Islet of Langerhans (tissue), 1 donor: ENCODE measurements at regions not wholly inside any gene's neighbourhood (a gene's known extent, or its start where the extent isn't known, plus 50 kb on each side); places are given as distances from the start of the nearest gene placed in this dataset.
"Not testable (repeated sequence)": the region's sequence is repeated elsewhere in the genome, so short reads cannot be mapped to it uniquely, and the experiment has no call there.

ENCODE experiments used
- FAIRE-seq: peaks from one replicate; lab custom pipeline; 2011; peaks lifted over from hg19 to GRCh38; lab: Jason Lieb, UNC

DNA sequence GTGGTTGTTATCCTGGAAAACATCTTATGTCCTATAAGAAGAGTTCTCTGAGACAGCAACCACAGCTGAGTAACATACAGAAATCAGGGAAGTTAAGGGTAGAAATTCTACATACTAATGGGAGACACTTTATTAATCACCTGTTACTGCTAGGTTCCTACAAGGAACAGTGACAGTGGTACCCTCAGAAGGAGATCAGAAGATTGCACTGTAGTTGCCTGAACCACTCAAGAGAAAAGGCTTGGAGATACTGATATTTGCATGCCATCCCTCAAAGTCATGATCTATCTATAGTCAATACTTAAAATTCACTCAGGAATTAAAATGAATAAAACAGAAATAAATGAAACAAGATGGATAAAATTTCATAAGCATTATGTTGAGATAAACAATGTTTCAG is 136.0 kb downstream of the LMLN start:
- FAIRE-seq: no peak

DNA sequence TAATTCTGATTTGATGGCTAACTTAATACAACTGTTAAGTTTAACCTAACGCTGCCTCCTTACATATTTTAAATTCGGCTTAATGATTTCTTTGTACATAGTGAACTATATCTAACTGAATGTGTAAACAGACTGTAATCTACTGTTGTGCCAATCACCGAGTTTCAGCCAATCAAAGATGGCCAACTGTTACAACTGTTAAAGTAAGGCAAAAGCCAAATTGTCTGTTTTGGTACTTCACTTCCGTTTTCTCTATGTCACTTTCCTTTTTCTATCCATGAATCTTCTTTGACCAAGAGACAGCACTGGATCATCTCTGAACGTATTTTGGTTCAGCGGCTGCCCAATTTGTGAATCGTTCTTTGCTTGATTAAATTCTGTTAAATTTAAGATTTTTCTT is 137.0 kb downstream of the LMLN start:
- no peak for FAIRE-seq

GRCh38 chr3:198098661-198099081 is 138.7 kb downstream of the LMLN start:
- not testable (repeated sequence) for FAIRE-seq

GRCh38 chr3:198103070-198103469 is 143.1 kb downstream of the LMLN start:
- FAIRE-seq: not testable (repeated sequence)

- FAIRE-seq: no peak
Observed at GRCh38 chr3:198106265-198106664, 146.2 kb downstream of the LMLN start.

DNA sequence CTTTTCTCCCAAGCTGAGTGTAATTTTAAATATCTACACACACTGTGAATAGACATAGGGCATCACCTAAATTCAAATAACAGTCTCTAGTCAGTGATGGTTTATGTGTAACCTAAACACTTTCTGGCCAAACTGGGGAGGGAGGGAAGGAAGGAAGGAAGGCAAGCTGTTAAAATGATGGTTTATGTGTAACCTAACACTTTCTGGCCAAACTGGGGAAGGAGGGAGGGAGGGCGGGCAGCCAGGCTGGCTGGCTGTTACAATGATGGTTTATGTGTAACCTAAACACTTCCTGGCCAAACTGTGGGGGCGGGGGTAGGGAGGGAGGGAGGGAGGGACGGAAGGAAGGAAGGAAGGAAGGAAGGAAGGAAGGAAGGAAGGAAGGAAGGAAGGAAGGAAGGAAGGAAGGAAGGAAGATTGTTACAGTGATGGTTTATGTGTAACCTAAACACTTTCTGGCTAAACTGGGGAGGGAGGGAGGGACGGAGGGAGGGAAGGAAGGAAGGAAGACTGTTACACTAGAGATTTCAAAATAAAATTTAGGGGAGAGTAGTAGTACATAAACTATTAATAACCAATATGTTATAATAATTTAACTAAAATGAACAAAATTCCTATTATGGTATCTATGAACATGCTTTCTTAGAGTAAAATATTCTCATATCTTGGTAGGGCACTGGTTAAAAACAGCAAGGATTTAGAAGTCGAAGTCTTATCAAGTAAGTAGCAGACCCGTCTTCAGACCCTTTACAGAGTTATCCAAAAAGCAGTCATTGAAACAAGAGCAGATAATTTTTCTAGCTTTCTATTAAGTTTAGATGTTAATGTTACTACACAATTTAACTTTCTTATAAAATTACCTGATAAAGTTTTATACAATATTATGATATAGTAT is 148.1 kb downstream of the LMLN start:
- FAIRE-seq: no peak

- FAIRE-seq: no peak
Observed at GRCh38 chr3:198109883-198110282, 149.9 kb downstream of the LMLN start.

GRCh38 chr3:198112031-198112430 is 152.0 kb downstream of the LMLN start:
- no peak for FAIRE-seq

DNA sequence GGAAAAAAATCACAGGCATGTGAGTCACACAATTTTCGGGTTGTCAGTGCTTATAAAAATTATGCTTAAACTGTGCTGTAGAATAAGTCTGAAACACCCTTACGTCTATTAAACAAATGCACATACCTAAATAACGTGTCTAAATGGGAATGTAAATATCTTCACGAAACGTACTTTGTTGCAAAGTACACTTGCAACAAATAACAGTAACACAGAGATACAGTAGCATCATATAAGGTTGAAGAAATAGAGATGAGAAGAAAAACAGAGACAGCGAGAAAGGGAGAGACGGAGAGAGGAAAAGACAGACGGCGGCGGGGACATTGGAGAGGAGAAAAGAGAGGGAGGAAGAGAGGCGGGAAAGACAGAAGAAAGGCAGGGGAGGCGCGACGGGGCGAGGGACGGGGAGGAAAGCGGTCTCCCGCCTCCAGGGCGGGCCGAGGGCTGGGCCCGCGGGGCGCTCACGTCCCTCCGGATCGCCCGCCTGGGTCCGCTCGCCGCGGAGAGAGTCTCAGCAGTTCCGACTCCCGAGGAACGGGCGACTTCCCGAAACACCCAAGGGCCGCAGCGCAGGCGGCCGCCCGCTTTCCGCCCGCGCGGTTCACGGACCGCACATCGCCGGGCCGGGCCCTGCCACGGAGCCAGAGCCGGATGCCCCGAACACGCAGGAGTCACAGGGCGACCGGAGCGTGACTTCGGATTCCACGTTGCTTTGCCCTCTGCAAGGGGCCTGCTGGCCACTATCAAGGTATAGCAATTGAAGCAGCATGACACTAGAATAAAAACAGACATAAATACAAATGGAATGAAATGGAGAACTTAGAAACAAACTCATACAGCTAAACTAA is 153.4 kb downstream of the LMLN start:
- FAIRE-seq: no peak

GRCh38 chr3:198114516-198114915 is 154.5 kb downstream of the LMLN start:
- FAIRE-seq: not testable (repeated sequence)

DNA sequence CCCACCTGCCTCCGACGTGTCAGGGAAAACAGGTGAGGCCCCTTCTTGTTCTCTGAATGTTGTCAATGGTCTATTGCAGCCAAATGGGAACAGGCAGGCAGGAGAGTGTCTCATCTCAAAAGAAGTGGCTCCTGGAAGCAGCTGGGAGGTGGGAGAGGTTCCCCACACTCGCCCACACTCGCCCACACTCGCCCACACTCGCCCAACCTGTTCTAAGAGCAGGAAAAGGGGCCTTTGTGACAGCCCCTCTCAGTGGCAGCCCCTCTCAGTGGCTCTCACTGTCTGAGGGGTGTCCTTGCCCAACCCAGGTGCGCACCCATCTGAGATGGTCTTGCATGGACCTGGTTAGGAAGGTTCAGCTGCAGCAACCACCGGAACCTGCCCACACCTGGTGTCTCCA is 162.2 kb downstream of the LMLN start:
- not testable (repeated sequence) for FAIRE-seq

DNA sequence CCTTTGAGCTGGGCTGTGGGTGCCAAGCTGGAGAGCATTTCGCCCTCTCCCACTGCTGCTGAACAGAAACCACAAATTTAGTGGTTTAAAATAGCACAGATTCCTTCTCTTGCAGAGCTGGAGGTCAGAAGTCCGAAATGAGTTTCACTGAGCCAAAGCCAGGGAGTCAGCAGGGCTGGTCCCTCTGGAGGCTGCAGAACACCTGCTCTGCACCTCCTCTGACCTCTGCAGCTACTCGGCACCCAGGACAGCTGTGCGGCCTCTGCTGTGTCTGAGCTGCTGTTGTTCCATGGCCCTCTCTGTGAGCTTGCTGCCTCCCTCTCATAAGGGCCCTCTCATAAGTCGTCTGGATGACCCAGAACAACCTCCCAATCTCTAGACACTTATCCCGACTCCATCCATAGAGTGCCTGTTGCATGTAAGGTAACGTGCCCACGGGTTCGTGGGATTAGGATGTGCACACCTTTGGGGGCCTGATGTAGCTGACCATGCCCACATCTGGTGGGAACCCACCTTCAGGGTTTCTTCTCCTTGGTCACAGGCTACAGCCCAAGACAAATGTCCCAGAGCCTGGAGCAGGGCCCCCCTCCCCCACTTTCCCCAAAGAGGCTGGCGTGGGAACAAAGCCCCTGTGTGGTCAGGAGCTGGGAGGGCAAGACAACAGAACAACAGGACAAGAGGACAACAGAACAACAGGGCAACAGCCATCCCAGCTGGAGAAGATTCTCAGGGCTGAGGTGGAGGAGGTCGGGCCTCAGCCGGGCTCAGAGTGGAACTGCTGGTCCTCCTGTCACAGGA is 177.2 kb downstream of the LMLN start:
- FAIRE-seq: not testable (repeated sequence)

DNA sequence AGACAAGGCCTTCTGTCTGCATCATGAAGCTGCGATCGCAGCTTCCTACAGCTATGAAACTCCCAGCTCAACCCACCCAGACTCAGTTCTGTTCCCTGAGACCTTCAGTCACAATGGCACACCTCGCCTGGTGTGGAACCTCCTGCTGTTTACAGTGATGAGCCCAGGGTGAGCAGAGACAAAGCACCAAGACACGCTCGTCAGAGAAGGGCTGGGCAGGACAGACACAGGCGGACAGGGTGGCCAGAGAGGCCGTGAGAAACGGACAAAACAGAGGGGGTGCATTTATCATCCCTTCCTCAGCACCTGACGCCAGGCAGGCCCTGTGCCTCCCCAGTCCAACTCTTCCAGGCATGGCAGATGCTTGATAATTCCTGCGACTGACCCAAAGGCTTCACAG is 178.2 kb downstream of the LMLN start:
- not testable (repeated sequence) for FAIRE-seq

DNA sequence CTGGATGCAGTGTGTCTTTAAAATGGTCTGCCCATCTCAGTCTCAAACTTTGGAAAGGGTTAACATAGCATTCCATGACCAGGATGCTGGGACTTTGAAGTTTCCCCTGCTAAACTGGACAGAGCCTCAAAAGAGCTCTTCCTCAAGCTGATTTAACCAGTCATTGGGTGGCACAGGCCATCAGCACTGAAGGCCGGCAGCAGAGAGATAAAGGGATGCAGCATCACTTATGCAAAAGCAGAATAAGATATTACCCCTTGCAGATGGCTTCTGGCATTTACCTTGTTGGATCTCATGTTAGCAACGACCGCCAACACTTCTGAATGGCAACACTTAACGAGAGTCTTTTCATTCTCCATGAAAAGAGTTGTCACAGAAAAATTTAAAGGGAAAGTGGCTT is 179.0 kb downstream of the LMLN start:
- not testable (repeated sequence) for FAIRE-seq

DNA sequence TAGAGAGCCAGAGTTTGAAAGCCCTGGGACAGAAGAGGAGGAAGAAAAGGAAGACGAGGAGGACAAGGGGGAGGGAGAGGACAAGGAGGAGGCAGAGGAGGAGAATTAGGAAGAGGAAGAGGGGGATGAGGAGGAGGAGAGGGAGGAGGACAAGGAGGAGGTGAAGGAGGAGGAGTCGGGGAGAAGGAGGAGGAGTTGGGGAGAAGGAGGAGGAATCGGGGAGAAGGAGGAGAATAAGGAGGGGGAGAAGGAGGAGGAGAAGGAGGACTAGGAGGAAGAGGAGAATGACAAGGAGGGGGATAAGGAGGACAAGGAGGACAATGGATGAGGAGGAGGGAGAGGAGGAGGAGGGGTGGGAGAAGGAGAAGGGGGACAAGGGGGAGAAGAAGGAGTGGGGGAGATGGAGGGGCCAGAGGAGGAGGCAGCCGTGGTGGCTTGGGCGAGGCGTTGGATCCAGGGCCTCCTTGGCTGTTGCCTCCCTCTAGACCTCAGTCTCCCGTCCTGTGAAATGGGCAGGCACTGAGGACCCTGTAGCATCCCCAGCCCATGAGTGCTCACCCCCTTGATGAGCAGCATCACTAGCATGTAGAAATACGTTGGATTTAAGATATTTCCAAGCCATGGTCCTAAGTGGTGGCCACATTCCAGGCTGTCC is 179.6 kb downstream of the LMLN start:
- FAIRE-seq: not testable (repeated sequence)

GRCh38 chr3:198143300-198144137 is 183.5 kb downstream of the LMLN start:
- not testable (repeated sequence) for FAIRE-seq

- not testable (repeated sequence) for FAIRE-seq
Observed at GRCh38 chr3:198145231-198145784, 185.3 kb downstream of the LMLN start.

DNA sequence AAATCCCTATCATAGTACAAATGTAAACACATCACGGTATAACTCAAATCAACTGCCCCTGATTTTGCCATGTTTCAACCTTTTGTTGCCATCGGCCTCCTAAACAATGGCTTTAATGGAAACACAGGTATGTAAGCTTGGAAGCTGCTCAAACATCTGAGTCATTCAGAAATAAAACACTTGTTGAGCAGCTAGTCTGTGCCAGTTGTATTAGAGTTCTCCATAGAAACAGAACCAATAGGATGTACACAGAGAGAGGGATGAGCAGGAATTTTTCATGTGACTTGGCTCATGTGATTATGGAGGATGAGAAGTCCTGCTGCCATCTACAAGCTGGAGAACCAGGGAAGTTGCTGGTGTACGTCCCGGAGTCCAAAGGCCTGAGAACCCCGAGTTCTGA is 186.1 kb downstream of the LMLN start:
- FAIRE-seq: not testable (repeated sequence)

DNA sequence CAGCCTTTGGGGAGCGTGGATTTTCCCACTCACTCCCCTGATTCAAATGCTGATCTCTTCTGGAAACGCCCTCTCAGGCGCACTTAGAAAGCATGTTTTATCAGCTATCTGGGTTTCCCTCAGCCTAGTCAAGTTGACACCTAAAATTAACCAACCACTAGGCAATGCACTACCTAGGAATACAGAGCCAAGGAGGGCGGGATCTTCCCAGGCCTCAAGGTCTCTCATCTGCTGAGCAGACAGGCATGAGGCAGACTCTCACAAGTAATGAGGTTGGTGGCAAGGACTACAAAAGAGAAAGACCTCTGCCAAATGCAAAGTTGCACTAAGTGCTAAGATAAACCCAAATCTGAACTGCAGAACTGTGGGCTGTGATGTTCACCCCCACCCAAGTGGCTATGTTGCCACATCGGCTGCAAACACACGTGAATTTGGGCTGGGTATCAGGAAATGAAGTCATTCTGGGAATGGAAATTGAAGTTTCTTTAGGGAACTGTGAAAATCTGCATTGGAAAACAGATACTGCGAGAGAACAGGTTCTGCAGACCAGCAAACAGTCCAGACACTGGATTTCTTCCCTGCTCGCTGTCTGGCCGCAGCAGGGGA is 186.6 kb downstream of the LMLN start:
- not testable (repeated sequence) for FAIRE-seq

DNA sequence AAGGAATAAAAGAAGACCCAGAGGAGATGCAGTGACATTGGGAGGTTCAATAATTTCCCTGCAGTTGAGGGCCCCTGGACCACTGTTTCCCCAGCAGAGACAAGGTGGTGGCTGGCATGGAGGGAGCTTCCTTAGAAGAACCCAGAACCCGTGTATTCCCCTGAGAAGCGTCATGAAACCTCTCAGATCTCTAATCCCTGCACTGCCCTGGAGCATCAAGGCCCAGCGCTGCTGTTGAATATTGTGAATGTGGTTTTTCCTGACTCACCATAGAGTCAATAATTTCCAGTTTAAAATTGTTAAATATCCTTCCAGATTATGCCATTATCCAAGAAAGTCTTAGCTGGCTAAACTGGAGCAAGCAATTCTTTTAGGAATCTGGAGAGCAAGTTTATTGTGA is 187.2 kb downstream of the LMLN start:
- not testable (repeated sequence) for FAIRE-seq
